CD14-positive monocyte (primary cell): ENCODE measurements at regions not wholly inside any gene's neighbourhood (a gene's known extent, or its start where the extent isn't known, plus 50 kb on each side); places are given as distances from the start of the nearest gene placed in this dataset.

Source experiments
- DNase-seq, 3 donors: peaks; one replicate each; pipeline ENCODE4 v3.0.0-alpha.2; 2011 to 2022
- H2AFZ ChIP-seq: 2 replicates; pipeline ENCODE4 v1.6.0; 2012; ENCODE audit warnings: mild to moderate bottlenecking, low read depth, low read length, inconsistent platforms; ENCODE audit not compliant: insufficient read depth, poor library complexity, severe bottlenecking
- H3K27ac ChIP-seq, 2 donors: 1 replicate in 1 of 2; 2 replicates in 1 of 2; pipeline ENCODE4 v1.5.1; 2012 to 2013; ENCODE audit warnings: low read length in 2 of 2, control low read depth in 1 of 2, inconsistent platforms in 1 of 2, low read depth in 1 of 2, mild to moderate bottlenecking in 1 of 2
- H3K27me3 ChIP-seq, 2 donors: one replicate each; pipeline versions ENCODE4 v1.6.0 to v1.6.1; 2011 to 2013; ENCODE audit warnings: low read length in 2 of 2; ENCODE audit not compliant: control insufficient read depth in 2 of 2, insufficient read depth in 2 of 2
- H3K36me3 ChIP-seq, 2 donors: replicated peaks in 1 of 2; 1 replicate in 1 of 2; 2 replicates in 1 of 2; pipeline versions ENCODE4 v1.5.1 to v1.6.1; 2012 to 2013; ENCODE audit warnings: low read length in 2 of 2, control low read depth in 1 of 2, inconsistent platforms in 1 of 2, mild to moderate bottlenecking in 1 of 2; ENCODE audit not compliant: insufficient read depth in 2 of 2, control insufficient read depth in 1 of 2
- H3K4me1 ChIP-seq, 2 donors: 1 replicate in 1 of 2; 2 replicates in 1 of 2; pipeline versions ENCODE4 v1.5.1 to v1.6.1; 2012 to 2013; ENCODE audit warnings: low read length in 2 of 2, control low read depth in 1 of 2, inconsistent platforms in 1 of 2, mild to moderate bottlenecking in 1 of 2, moderate library complexity in 1 of 2; ENCODE audit not compliant: insufficient read depth in 2 of 2, control insufficient read depth in 1 of 2
- H3K4me2 ChIP-seq: replicated peaks from 2 replicates; pipeline ENCODE3; 2012; ENCODE audit warnings: low read length, moderate library complexity, mild to moderate bottlenecking; ENCODE audit not compliant: poor library complexity, severe bottlenecking; ENCODE audit errors: extremely low read depth
- H3K4me3 ChIP-seq, 3 experiments: fragments of 200-600 bp in 1 of 3; sonication (generic) in 1 of 3; replicated peaks in 1 of 3; 1 replicate in 2 of 3; 2 replicates in 1 of 3; pipeline ENCODE4 v1.5.1; 2011 to 2013; ENCODE audit warnings: low read length in 3 of 3, mild to moderate bottlenecking in 3 of 3, control low read depth in 2 of 3, low read depth in 2 of 3, inconsistent platforms in 1 of 3, moderate library complexity in 1 of 3
- H3K79me2 ChIP-seq: 2 replicates; pipeline ENCODE4 v1.6.0; 2012; ENCODE audit warnings: mild to moderate bottlenecking, control low read depth, inconsistent platforms, low read length, moderate library complexity; ENCODE audit not compliant: insufficient read depth
- H3K9ac ChIP-seq: 2 replicates; pipeline ENCODE4 v1.6.0; 2017; ENCODE audit warnings: low read length, mild to moderate bottlenecking; ENCODE audit not compliant: insufficient read depth, poor library complexity, severe bottlenecking
- H3K9me3 ChIP-seq, 2 donors: replicated peaks in 1 of 2; 1 replicate in 1 of 2; 2 replicates in 1 of 2; pipeline versions ENCODE4 v1.5.1 to v1.6.1; 2012 to 2013; ENCODE audit warnings: low read length in 2 of 2, control low read depth in 1 of 2; ENCODE audit not compliant: control insufficient read depth in 1 of 2, insufficient read depth in 1 of 2
- H4K20me1 ChIP-seq: 2 replicates; pipeline ENCODE4 v1.6.0; 2012; ENCODE audit warnings: mild to moderate bottlenecking, low read length, control low read depth, moderate library complexity; ENCODE audit not compliant: insufficient read depth
- H3K27ac Mint-ChIP-seq, 7 donors: one replicate each; pipeline ENCODE4 v1.8.0; 2020; ENCODE audit warnings: mild to moderate bottlenecking in 7 of 7, mixed read lengths in 7 of 7, moderate library complexity in 6 of 7, inconsistent platforms in 2 of 7
- H3K27me3 Mint-ChIP-seq, 3 donors: one replicate each; pipeline ENCODE4 v1.8.0; 2021 to 2022; ENCODE audit warnings: low read depth in 3 of 3, mild to moderate bottlenecking in 3 of 3, mixed read lengths in 3 of 3, moderate library complexity in 3 of 3, inconsistent platforms in 1 of 3
- H3K36me3 Mint-ChIP-seq, 2 donors: one replicate each; pipeline ENCODE4 v1.8.0; 2020; ENCODE audit warnings: mixed read lengths in 2 of 2, inconsistent platforms in 1 of 2, mild to moderate bottlenecking in 1 of 2
- H3K4me1 Mint-ChIP-seq: one replicate; pipeline ENCODE4 v1.8.0; 2020; ENCODE audit warnings: mild to moderate bottlenecking, mixed read lengths
- H3K4me3 Mint-ChIP-seq, 2 donors: one replicate each; pipeline ENCODE4 v1.8.0; 2020; ENCODE audit warnings: mild to moderate bottlenecking in 2 of 2, mixed read lengths in 2 of 2, moderate library complexity in 1 of 2
- H3K9me3 Mint-ChIP-seq, 7 donors: one replicate each; pipeline ENCODE4 v1.8.0; 2020 to 2022; ENCODE audit warnings: mixed read lengths in 7 of 7, mild to moderate bottlenecking in 6 of 7, moderate library complexity in 6 of 7, inconsistent platforms in 2 of 7
- CTCF ChIP-seq: fragments of 200-600 bp; IDR thresholded peaks from one replicate; pipeline ENCODE4 v1.8.0; 2022; ENCODE audit warnings: antibody characterized with exemption, mild to moderate bottlenecking
- WGBS: methylation state at CpG from one replicate; pipeline ENCODE4 v1.1.5; 2013; ENCODE audit warnings: missing lambda C conversion rate; ENCODE audit not compliant: insufficient coverage; 5-methylcytosine and 5-hydroxymethylcytosine counted together
- intact Hi-C, 2 donors: fragments of 100-400 bp; cut with micrococcal nuclease; formaldehyde crosslinking; loops; one replicate each; pipeline versions ENCODE4 v1.15.0 to v1.15.1; 2023

GRCh38 chr4:144799486-144799885, 153.5 kb downstream of the HHIP start:
- WGBS: 100% methylated on average over 1 of the region's 2 CpGs
- intact Hi-C loops: no loop called here
- no peaks in the 10 kb centered on the region for H3K36me3 ChIP-seq
- Mint-ChIP-seq H3K36me3 (no peaks in the 10 kb centered on the region), H3K9me3 (peaks cover 0 to 11% (median 4%) of the 10 kb centered on the region in 7 donors), H3K27ac (no peak overlapping the region), H3K4me3 (no peak overlapping the region), H3K4me1 (no peaks in the 10 kb centered on the region), H3K27me3 (no peaks in the 10 kb centered on the region)
- peaks cover 0 to 5% of the 10 kb centered on the region in 2 donors for H3K9me3 ChIP-seq
- H3K9ac ChIP-seq: no peak overlapping the region
- no peak overlapping the region for H3K27ac ChIP-seq
- no peaks in the 10 kb centered on the region for H3K4me1 ChIP-seq
- H3K79me2 ChIP-seq: no peaks in the 10 kb centered on the region
- TF ChIP-seq CTCF: no peak
- no peak overlapping the region for H2AFZ ChIP-seq
- H3K27me3 ChIP-seq: no peaks in the 10 kb centered on the region
- no peaks in the 10 kb centered on the region for H4K20me1 ChIP-seq
- no peak overlapping the region for H3K4me2 ChIP-seq
- no peak overlapping the region for H3K4me3 ChIP-seq
- DNase-seq: no peak

DNA sequence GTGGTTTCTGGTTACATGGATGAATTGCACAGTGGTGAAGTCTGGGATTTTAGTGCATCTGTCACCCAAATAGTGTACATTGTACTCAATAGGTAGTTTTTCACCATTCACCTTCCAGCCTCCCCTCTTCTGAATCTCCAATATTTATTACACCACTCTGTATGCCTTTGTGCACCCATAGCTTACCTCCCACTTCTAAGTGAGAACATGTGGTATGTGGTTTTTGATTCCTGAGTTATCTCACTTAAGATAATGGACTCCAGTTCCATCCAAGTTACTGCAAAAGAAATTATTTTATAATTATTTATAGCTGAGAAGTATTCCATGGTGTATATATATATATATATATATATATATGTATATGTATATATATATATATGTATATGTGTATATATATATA, 155.8 kb downstream of the HHIP start:
- H3K9me3 Mint-ChIP-seq: peaks cover 5 to 10% (median 7%) of the 10 kb centered on the region in 7 donors

More for the DNA sequence above, 155.8 kb downstream of the HHIP start:
- Histone ChIP-seq H3K27ac (no peak overlapping the region), H3K4me1 (no peaks in the 10 kb centered on the region), H3K4me2 (no peak overlapping the region), H3K79me2 (no peaks in the 10 kb centered on the region), H4K20me1 (no peaks in the 10 kb centered on the region), H3K27me3 (no peaks in the 10 kb centered on the region), H3K9ac (no peak overlapping the region), H2AFZ (no peak overlapping the region), H3K36me3 (no peaks in the 10 kb centered on the region), H3K9me3 (peaks cover 4 to 12% of the 10 kb centered on the region in 2 donors), H3K4me3 (no peak overlapping the region)
- Mint-ChIP-seq H3K4me3 (no peak overlapping the region), H3K27me3 (no peaks in the 10 kb centered on the region), H3K36me3 (no peaks in the 10 kb centered on the region), H3K27ac (no peak overlapping the region), H3K4me1 (no peaks in the 10 kb centered on the region)
- no peak for TF ChIP-seq CTCF
- no peak for DNase-seq
- intact Hi-C loops: no loop called here
